GM21619 (cell line): ENCODE measurements at regions not wholly inside any gene's neighbourhood (a gene's known extent, or its start where the extent isn't known, plus 50 kb on each side); places are given as distances from the start of the nearest gene placed in this dataset.
"Not testable (repeated sequence)": the region's sequence is repeated elsewhere in the genome, so short reads cannot be mapped to it uniquely, and the experiment has no call there.

Source experiments
- ATAC-seq: cut with Tn5 transposase; IDR thresholded peaks from one replicate; pipeline ENCODE4 v1.9.1; 2021; ENCODE audit not compliant: unreplicated experiment

DNA sequence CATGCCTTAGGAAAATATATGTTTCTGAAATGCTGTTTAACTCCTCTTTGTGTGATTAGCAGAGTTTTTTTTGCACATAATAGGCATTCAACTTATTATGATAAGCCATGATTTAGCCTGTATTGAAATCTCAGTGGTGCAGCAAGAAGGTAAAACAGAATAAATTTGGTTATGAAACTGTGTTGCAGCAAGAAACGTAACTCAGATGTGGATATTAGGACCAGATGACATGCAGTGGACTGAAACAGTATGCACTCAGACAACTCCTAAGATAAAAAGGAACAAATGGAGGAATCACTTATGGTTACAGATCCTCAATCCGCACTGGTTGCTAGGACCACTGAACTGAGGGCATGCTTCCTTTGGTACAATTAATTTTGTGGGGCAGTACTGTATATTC, 254.2 kb upstream of the HSF2 start:
- no peak for ATAC-seq

GRCh38 chr6:122145741-122146240, 253.7 kb upstream of the HSF2 start:
- no peak for ATAC-seq

- ATAC-seq: no peak
Observed at GRCh38 chr6:122147291-122147690, 252.2 kb upstream of the HSF2 start.

- ATAC-seq: no peak
Observed at GRCh38 chr6:122151066-122151465, 248.4 kb upstream of the HSF2 start.

DNA sequence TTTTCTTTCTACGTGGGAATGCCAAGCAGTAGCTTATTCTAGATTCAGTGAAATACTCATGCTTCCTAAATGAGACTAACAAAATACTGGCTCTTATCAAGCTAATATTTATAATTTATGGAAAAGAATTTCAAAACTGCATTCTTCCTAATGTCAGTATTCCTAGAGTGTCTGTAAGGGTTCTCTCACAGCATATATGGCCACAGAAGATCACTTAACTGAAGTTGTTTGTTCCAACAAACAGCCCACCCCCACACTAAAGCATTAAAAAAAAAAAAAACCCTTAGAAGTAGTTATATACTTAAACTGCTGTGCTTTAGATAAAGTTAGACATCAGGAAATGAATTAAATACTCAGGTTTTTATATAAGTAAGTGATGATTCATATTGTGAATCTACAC, 247.7 kb upstream of the HSF2 start:
- no peak for ATAC-seq

GRCh38 chr6:122153557-122153956, 245.9 kb upstream of the HSF2 start:
- ATAC-seq: no peak

GRCh38 chr6:122154155-122154554, 245.3 kb upstream of the HSF2 start:
- ATAC-seq: no peak

GRCh38 chr6:122154912-122155575, 244.4 kb upstream of the HSF2 start:
- ATAC-seq: no peak

- no peak for ATAC-seq
Observed at GRCh38 chr6:122161136-122161535, 238.3 kb upstream of the HSF2 start.

- no peak for ATAC-seq
Observed at GRCh38 chr6:122165014-122165413, 234.4 kb upstream of the HSF2 start.

GRCh38 chr6:122170274-122170673, 229.2 kb upstream of the HSF2 start:
- no peak for ATAC-seq

GRCh38 chr6:122178988-122179387, 220.5 kb upstream of the HSF2 start:
- ATAC-seq: no peak

DNA sequence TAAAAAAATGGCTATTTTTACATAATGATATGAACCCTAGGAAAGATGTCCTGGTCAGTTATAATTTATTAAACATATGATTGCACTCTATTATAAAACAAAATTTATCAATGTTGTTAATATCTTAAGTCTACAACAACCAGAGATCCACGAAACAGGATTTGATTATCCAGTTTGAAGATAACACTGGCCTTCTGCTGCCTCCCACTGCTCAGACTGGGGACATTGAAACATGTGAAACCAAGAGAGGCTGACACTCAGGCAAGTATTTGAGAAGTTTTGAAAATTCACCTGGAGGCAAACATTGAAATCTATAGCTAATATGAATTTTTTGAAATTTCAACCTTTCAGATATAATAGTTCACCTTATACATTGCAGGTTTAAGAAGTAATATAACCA, 219.3 kb upstream of the HSF2 start:
- ATAC-seq: no peak

DNA sequence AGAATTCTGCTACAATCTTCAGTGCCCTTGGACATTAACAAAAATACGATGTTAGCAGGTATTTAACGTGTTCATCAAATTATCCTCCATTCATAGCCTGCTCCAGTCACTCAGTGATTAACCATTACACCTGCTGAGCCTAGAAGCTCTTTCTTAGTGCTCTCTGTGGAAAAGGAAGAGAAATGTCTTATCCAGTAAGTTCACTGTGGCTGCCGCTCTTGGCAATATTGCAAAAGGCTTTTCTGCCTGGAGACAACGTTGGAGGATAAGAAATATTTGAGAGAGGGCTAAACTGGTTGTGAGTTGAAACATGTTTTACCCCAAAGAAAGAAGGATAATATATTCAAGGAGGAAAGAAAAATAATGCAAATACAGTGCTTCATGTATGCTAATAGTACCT, 217.4 kb upstream of the HSF2 start:
- ATAC-seq: no peak

- no peak for ATAC-seq
Observed at GRCh38 chr6:122184401-122184827, 215.0 kb upstream of the HSF2 start.

GRCh38 chr6:122185458-122185857, 214.0 kb upstream of the HSF2 start:
- not testable (repeated sequence) for ATAC-seq

DNA sequence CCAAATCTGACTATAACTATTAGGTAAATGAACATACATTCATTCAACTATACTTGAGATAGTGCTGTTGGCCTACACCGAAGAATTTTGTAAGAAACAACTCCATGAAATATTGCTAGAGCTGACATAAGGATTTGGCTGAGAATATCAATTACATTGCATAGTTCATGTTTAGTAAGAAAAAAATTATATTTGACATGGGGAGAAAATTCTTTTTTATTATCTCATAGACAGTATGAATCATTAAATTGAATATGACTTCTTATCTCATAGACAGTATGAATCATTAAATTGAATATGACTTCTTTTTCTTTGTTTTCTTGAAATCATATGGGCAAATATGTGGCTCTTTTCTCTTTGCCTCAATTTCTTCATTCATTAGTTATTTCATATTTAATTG, 212.3 kb upstream of the HSF2 start:
- ATAC-seq: no peak

DNA sequence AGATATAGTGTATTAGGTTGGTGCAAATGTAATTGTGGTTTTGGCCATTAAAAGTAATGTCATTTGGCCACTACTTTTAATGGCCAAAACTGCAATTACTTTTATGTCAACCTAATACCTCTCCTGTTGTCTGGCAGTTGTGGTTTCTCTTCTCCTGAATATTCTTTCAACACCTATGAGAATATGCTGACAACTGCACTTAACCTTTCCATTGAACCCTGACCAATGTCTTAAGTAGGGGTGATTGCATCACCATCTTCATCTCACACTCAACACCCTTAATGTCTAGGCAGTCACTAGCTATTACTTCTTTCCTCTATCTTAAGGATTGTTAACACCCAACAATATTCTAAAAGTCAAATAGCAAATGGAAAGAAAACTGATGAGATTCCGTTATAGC, 200.5 kb upstream of the HSF2 start:
- ATAC-seq: no peak

DNA sequence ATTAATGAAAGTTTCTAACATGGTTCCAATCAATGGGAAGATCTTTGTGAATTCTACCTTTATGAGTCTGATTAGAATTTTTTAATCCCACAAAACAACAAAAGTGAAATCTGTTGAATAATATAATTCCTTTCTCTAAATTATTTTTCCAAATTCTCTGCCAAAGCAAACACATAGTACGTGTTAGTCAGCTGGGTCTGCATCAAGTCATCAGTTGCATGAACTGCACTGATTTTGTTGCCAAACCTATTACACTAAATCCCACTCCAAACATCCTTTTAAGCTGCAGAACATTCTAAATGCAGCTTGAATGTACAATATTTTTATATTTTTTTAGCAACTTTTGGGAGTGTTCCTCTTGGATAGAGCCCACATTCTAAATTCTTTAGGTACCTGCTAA, 199.0 kb upstream of the HSF2 start:
- ATAC-seq: no peak

DNA sequence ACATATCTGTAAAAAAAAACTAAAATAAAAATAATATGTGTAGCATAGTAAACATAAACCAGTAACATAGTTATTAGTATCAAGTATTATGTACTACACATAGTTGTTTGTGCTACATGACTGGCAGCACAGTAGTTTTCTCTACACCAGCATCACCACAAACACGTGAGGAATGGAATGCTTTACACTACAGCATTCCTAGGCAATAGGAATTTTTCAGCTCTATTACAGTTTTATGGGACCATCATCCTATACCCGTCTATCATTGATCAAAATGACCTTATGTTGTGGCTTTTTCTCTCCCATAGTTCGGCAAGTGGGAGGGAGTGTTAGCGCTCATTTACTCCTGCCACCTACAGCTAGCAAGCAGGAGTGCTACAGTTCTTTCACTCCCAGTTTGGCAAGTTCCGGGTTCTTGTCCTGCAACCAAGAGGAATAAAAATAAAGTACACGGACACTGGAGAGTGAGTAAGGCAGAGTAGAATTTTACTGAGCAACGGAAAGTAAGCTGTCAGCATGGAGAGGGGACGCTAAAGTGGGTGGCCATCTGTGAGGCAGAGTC, 196.8 kb upstream of the HSF2 start:
- no peak for ATAC-seq

- no peak for ATAC-seq
Observed at GRCh38 chr6:122207061-122207460, 192.4 kb upstream of the HSF2 start.

GRCh38 chr6:122207794-122208193, 191.7 kb upstream of the HSF2 start:
- no peak for ATAC-seq
